Fibroblast of lung (primary cell): ENCODE measurements at regions not wholly inside any gene's neighbourhood (a gene's known extent, or its start where the extent isn't known, plus 50 kb on each side); places are given as distances from the start of the nearest gene placed in this dataset.
A peak's percentile ranks its signal among the peaks of the same experiment; 100 is the strongest.
"Not testable (repeated sequence)": the region's sequence is repeated elsewhere in the genome, so short reads cannot be mapped to it uniquely, and the experiment has no call there.

Experiments
- DNase-seq, 2 donors: peaks; one replicate each; pipeline versions ENCODE4 v3.0.0 to v3.0.0-alpha.2; 2010; ENCODE audit warnings: low read depth in 2 of 2
- H2AFZ ChIP-seq: 2 replicates; pipeline ENCODE4 v1.5.1; 2012; ENCODE audit warnings: low read length, control low read depth, inconsistent platforms
- H3K27ac ChIP-seq: 2 replicates; pipeline ENCODE4 v1.5.1; 2011; ENCODE audit warnings: low read length, control low read depth; ENCODE audit not compliant: insufficient read depth
- H3K27me3 ChIP-seq: 2 replicates; pipeline ENCODE4 v1.5.1; 2011; ENCODE audit warnings: mild to moderate bottlenecking, low read length; ENCODE audit not compliant: control insufficient read depth, insufficient read depth
- H3K36me3 ChIP-seq: 2 replicates; pipeline ENCODE4 v1.5.1; 2011; ENCODE audit warnings: low read length; ENCODE audit not compliant: control insufficient read depth, insufficient read depth
- H3K4me1 ChIP-seq: 2 replicates; pipeline ENCODE4 v1.5.1; 2011; ENCODE audit warnings: low read length; ENCODE audit not compliant: control insufficient read depth, insufficient read depth; ENCODE audit errors: extremely low read depth
- H3K4me2 ChIP-seq: 2 replicates; pipeline ENCODE4 v1.5.1; 2011; ENCODE audit warnings: low read length, control low read depth; ENCODE audit not compliant: insufficient read depth; ENCODE audit errors: extremely low read depth
- H3K4me3 ChIP-seq, 4 experiments: fragments of 200-600 bp in 1 of 4; sonication (generic) in 1 of 4; replicated peaks in 1 of 4; 2 replicates each; pipeline ENCODE4 v1.5.1; 2011 to 2016; ENCODE audit warnings: low read length in 4 of 4, low read depth in 3 of 4, mild to moderate bottlenecking in 3 of 4, control low read depth in 2 of 4, inconsistent platforms in 1 of 4, mixed read lengths in 1 of 4; ENCODE audit not compliant: insufficient read depth in 1 of 4; ENCODE audit errors: control extremely low read depth in 1 of 4
- H3K79me2 ChIP-seq: 2 replicates; pipeline ENCODE4 v1.5.1; 2012; ENCODE audit warnings: mild to moderate bottlenecking, low read length, inconsistent platforms; ENCODE audit not compliant: control insufficient read depth, insufficient read depth
- H3K9ac ChIP-seq: 2 replicates; pipeline ENCODE4 v1.5.1; 2011; ENCODE audit warnings: mild to moderate bottlenecking, low read length, control low read depth; ENCODE audit not compliant: insufficient read depth
- H3K9me3 ChIP-seq: 2 replicates; pipeline ENCODE4 v1.5.1; 2012; ENCODE audit warnings: low read depth, low read length; ENCODE audit not compliant: control insufficient read depth, insufficient read depth
- H4K20me1 ChIP-seq: 2 replicates; pipeline ENCODE4 v1.5.1; 2011; ENCODE audit warnings: low read length; ENCODE audit not compliant: control insufficient read depth, insufficient read depth; ENCODE audit errors: extremely low read depth
- CTCF ChIP-seq, 2 donors: IDR thresholded peaks in 1 of 2; conservative IDR thresholded peaks in 1 of 2; 1 replicate in 1 of 2; 2 replicates in 1 of 2; pipeline ENCODE4 v1.5.1; 2011 to 2012; ENCODE audit warnings: low read length in 2 of 2, control low read depth in 1 of 2, inconsistent platforms in 1 of 2, low read depth in 1 of 2, mild to moderate bottlenecking in 1 of 2
- EZH2 ChIP-seq: IDR thresholded peaks from 2 replicates; pipeline ENCODE4 v1.5.1; 2012; ENCODE audit warnings: low read length, control low read depth, mild to moderate bottlenecking; ENCODE audit errors: missing control alignments

GRCh38 chr7:41554481-41554880, 148.4 kb downstream of the INHBA start:
- H4K20me1 ChIP-seq: no peaks in the 10 kb centered on the region
- H3K9ac ChIP-seq: no peak overlapping the region
- TF ChIP-seq EZH2 (no peak), CTCF (conservative IDR thresholded peaks at IDR 0.05 in 1 of 2, IDR thresholded peaks at IDR 0.05 in 1 of 2; ENCODE audit: low read depth in 1 of 2, low read length in 2 of 2) (no peak)
- H3K27me3 ChIP-seq: no peaks in the 10 kb centered on the region
- no peaks in the 10 kb centered on the region for H3K4me1 ChIP-seq
- H3K4me3 ChIP-seq: no peak overlapping the region
- no peak overlapping the region for H3K27ac ChIP-seq
- no peak overlapping the region for H3K4me2 ChIP-seq
- no peaks in the 10 kb centered on the region for H3K36me3 ChIP-seq
- no peak overlapping the region for H2AFZ ChIP-seq
- peak in 1 of 2 donors; percentile 20 for DNase-seq
- H3K79me2 ChIP-seq: no peaks in the 10 kb centered on the region
- no peaks in the 10 kb centered on the region for H3K9me3 ChIP-seq

- H3K4me2 ChIP-seq, H4K20me1 ChIP-seq, H3K4me3 ChIP-seq, H3K9ac ChIP-seq, H3K36me3 ChIP-seq, H3K4me1 ChIP-seq, DNase-seq, H3K27me3 ChIP-seq, H3K79me2 ChIP-seq, H3K27ac ChIP-seq, H2AFZ ChIP-seq, H3K9me3 ChIP-seq: not testable (repeated sequence)
Measured at GRCh38 chr7:41550046-41550445, 152.8 kb downstream of the INHBA start.

GRCh38 chr7:41544241-41544640, 158.6 kb downstream of the INHBA start:
- H2AFZ ChIP-seq: no peak overlapping the region
- no peaks in the 10 kb centered on the region for H4K20me1 ChIP-seq
- DNase-seq: no peak
- no peaks in the 10 kb centered on the region for H3K79me2 ChIP-seq
- TF ChIP-seq EZH2 (no peak), CTCF (conservative IDR thresholded peaks at IDR 0.05 in 1 of 2, IDR thresholded peaks at IDR 0.05 in 1 of 2; ENCODE audit: low read depth in 1 of 2, low read length in 2 of 2) (no peak)
- H3K4me1 ChIP-seq: no peaks in the 10 kb centered on the region
- no peak overlapping the region for H3K9ac ChIP-seq
- no peak overlapping the region for H3K4me3 ChIP-seq
- no peak overlapping the region for H3K4me2 ChIP-seq
- no peaks in the 10 kb centered on the region for H3K9me3 ChIP-seq
- no peaks in the 10 kb centered on the region for H3K36me3 ChIP-seq
- no peaks in the 10 kb centered on the region for H3K27me3 ChIP-seq
- no peak overlapping the region for H3K27ac ChIP-seq
